IPS DF 19.7 (cell line): ENCODE measurements at regions not wholly inside any gene's neighbourhood (a gene's known extent, or its start where the extent isn't known, plus 50 kb on each side); places are given as distances from the start of the nearest gene placed in this dataset.
"Not testable (repeated sequence)": the region's sequence is repeated elsewhere in the genome, so short reads cannot be mapped to it uniquely, and the experiment has no call there.

Source experiments
- DNase-seq: peaks from one replicate; pipeline ENCODE4 v3.0.0-alpha.2; 2013; ENCODE audit warnings: low read depth, low spot score

- no peak for DNase-seq
Measured at GRCh38 chr12:17108877-17109541, 503.0 kb upstream of the LMO3 start.

GRCh38 chr12:17104801-17105200 lies 498.8 kb upstream of the LMO3 start:
- DNase-seq, result no peak

DNA sequence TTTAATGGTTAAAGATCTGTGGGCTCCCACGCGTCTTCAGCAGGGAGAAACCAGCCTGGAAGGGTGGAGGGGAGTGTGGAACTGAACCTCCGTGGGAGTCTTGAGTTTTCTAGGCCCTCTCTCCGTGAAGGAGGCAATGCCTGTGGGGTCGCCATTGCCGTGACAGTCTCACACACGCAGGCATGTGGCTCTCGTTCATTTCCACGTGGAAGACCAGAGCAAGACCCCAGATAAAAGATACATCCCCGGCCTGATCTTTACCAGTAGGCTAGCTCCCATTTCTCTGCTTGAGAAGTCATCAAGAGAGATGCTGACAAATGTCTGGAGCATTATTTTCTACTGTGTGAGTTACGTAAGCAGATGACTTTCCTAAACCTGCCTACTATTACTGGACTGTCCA lies 491.7 kb upstream of the LMO3 start:
- DNase-seq, result no peak

DNA sequence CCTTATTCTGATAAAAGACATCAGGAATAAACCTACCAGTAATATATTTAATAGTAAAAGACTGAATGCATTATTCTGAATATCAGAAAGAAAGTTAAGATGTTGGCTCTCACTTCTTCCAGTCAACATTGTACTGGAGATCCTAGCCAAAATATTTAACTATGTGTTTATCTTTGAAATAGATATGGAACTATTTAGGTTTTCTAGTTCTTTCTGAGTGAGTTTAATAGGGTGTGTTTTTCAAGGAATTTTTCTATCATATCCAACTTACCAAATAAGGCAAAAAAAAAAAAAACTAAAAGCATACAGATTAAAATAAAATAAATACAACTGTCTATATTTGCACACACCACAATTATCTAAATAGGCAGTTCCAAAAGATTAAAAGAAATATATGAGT lies 478.9 kb upstream of the LMO3 start:
- DNase-seq, result no peak

DNA sequence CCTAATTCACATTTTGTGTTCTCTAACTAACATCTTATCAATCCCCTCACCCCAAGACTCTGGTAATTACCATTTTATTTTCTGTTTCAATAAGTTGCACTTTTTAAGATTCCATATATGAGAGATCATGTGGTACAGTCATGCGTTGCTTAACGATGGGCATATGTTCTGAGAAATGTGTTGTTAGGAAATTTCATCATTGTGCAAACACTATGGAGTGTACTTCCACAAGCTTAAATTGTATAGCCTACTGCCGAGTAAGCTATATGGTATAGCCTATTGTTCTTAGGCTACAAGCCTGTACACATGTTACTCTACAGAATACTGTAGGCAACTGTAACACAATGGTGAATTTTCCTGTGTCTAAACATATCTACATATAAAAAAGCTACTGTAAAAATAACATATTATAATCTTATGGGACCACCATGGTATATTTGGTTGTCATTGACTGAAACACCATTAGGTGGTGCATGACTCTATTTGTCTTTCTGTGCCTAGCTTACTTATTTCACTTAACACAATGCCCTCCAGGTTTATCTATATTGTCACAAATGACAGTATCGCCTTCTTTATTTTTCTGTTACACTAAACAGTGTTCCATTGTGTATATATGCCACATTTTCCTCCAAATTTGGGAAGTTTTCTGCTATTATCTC lies 473.4 kb upstream of the LMO3 start:
- no peak for DNase-seq

DNA sequence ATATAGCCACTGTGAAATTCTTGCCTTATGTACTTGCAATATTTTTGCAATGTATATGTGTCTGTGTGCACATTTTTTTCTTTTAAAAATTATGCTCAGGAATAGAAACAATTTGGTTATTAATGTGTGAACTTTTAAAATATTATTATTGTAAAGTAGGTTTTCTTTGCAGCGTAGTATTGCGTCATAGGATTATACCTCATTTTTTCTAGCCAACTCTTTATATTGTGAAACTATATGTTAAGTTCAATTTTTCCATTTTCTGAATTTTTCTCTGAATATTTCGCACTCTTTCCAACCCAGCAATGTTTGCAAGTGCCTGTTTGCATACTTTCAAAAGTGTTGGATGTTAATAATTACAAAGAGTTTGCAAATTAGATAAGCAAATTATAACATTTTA lies 471.6 kb upstream of the LMO3 start:
- DNase-seq, result no peak

GRCh38 chr12:17076811-17077210 lies 470.8 kb upstream of the LMO3 start:
- DNase-seq, result no peak

GRCh38 chr12:17076028-17076744 lies 470.2 kb upstream of the LMO3 start:
- DNase-seq, result no peak

GRCh38 chr12:17064834-17065233 lies 458.9 kb upstream of the LMO3 start:
- DNase-seq, result no peak

DNA sequence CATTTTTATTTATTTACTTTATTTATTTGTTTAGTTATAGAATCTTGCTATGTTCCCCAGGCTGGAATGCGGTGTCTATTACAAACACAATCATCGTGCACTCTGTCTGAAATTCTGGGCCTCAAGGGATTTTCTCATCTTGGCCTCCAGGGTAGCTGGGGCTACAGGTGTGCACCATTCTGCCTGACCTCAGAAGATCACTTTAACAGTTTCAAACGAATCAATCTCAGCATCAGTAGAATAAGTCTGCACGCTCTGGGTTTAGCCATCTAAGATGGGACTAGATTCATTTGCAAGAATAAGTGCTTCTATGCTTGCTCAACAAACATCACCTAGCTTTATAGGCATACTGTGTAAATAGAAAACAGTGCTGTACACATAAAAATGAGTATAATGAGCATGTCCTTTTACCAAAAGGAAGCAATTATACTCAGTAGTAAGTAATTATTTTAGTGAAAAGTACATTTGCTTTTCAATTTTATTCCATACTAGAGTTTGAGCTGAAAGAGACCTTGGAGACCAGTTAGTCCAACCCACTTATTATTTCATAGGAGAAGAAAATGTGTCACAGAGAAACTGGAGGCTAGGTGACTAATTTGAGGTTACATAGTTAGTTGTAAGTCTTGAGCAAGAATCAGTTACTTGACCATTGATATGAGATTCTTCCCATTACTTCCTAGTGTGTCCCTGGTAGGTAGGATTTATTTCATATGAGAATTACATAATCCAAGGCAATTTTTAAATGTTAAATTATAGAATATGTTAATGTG lies 456.5 kb upstream of the LMO3 start:
- no peak for DNase-seq

GRCh38 chr12:17060260-17060659 lies 454.3 kb upstream of the LMO3 start:
- DNase-seq, result no peak

DNA sequence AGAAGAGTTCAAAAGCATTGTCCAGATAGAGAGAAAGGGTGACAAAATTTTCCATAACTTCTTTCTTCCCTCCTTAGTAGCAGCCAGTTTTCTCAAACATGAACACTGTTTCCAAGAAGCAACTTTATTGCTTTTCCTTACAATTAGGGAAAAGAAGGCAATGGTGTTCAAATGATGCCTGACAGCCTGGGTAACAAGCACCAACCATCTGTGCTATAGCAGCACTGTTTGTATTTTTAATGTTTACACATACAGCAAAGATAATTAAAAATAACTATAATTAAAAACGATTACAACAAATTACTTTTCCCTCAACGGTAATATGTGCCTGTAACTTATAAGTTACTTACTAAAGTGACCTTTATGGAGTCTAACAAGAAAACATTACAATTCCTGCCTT lies 450.6 kb upstream of the LMO3 start:
- DNase-seq, result no peak

- no peak for DNase-seq
Measured at GRCh38 chr12:17038923-17039322, 433.0 kb upstream of the LMO3 start.

- no peak for DNase-seq
Measured at GRCh38 chr12:17035372-17035771, 429.4 kb upstream of the LMO3 start.

GRCh38 chr12:17030338-17030737 lies 424.4 kb upstream of the LMO3 start:
- DNase-seq, result no peak

DNA sequence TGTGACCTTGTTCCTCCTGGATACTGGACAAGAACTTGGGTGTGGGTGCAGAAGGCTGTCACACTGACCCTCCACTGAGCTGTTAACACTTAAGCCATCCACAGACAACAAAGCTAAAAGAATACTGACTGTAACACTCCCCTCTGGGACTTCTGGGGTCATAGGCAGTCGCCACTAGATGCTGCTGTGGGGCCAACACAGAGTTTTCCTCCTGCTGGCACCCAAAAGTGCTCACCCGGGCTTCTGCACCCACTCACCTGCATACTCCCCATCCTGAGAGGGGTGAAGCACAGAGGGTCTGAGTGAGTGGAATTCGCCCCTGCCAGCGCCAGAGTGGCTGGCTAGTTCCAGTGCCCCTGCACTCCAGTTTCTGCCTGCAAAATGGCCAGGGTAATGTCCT lies 422.4 kb upstream of the LMO3 start:
- DNase-seq, result no peak

DNA sequence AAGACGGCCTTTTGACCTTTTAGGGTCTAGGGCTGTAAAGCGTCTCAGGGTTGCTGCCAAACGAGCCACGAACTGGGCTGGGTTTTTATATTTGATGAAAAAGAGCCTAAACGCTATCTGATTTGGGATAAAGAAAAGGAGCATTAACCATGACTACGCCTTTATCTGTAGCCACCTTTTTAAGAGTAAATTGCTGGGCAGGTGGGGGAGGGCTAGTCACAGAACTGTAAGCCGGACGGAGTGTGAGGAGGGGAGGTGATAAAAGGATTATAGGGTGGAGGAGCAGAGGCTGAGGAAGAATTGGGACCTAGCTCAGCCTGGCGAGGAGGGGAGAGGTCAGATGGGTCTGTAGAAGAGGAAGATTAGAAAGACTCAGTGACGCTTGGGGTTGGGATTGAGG lies 419.5 kb upstream of the LMO3 start:
- not testable (repeated sequence) for DNase-seq

DNA sequence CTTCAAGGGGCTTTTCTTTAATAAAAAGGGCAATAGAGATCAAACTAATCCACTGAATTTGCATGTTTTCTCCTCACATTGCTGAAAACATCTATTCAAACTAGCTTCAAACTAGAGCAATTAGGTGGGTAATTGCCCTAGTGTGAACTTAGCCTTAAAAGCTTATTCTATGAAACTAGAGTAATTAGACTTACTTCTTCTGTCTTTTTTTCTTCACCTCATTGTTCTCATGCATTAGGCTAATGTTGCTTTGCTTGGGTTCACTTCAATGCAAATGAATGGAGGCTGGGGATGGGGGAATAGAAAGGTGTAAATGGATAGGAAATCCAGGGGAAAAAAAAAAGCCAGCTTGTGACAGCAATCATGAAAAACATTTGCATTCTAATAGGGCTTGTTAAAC lies 414.8 kb upstream of the LMO3 start:
- DNase-seq, result peak; percentile 9

DNA sequence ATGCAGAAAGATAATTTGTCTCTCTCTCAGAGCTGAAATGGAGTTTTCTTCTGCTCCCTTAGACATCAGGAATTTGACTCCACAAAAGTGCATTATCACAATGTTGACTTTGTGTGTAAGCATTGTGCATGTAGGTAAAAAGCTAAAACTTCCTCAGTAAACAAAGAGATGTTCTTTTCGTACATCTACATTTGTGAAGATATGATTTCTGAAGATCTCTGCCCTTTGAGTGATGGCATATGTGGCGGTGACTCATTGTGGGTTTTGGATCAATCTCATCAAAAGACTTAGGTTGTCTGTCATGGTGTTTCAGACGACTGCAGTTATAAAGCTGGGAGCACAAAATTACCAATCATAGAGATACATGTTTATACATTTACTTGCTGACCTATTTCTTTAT lies 411.4 kb upstream of the LMO3 start:
- no peak for DNase-seq

DNA sequence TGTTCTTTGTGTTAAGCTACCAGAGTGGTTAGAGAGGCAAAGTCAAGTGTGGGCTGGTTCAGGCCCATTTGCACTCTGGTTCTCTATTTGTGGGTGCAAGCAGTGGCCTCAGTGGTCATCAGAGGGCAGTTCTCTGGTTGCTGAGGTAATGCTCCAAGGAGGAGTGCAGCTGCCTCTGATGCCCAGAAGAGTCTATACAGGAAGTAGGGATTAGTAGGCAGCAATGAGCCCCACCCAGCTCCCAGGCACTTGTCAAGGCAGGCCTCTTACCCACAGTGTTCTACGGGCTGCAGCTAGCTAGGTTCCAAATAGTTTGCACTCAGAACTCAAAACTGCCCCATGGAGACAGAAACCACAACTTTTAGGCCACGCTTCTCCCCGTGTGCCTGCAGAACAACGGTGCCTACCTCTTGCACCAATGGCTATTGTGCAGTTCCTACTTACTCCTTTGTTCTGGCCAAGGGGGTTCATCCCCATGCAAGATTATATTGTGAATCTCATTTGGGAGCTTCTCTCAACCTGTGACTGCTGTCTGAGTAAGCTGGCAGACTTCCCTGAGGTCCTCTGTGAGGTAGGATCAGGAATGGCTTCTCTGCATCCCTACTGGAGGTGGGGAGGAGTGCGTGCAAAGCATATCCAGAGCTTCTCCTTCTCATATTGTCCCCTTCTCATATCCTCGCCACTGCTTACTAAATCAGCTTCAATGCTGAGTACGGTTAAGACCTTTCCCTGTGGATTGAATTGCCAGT lies 410.3 kb upstream of the LMO3 start:
- DNase-seq, result no peak

- no peak for DNase-seq
Measured at GRCh38 chr12:17015501-17015900, 409.5 kb upstream of the LMO3 start.
